Gastrocnemius medialis (tissue), 4 donors: ENCODE measurements at regions not wholly inside any gene's neighbourhood (a gene's known extent, or its start where the extent isn't known, plus 50 kb on each side); places are given as distances from the start of the nearest gene placed in this dataset.

ENCODE experiments used
- ATAC-seq, 2 donors: fragments of 150-250 bp; one replicate each; pipeline ENCODE4 v1.9.1; 2016
- DNase-seq, 2 donors: peaks; one replicate each; pipeline ENCODE4 v3.0.0-alpha.2; 2019
- H3K27ac ChIP-seq, 4 donors: fragments of 200-600 bp; sonication (generic); 1 replicate in 1 of 4; 2 replicates in 3 of 4; pipeline ENCODE4 v1.5.1; 2016 to 2018; ENCODE audit warnings: mild to moderate bottlenecking in 2 of 4, moderate library complexity in 1 of 4
- H3K27me3 ChIP-seq, 3 donors: fragments of 200-600 bp; sonication (generic) in 2 of 3; 1 replicate in 1 of 3; 2 replicates in 2 of 3; pipeline versions ENCODE4 v1.5.1 to v1.6.0; 2016 to 2019; ENCODE audit warnings: mild to moderate bottlenecking in 1 of 3, moderate library complexity in 1 of 3
- H3K36me3 ChIP-seq, 2 donors: fragments of 200-600 bp; sonication (generic) in 1 of 2; one replicate each; pipeline ENCODE4 v1.5.1; 2017 to 2018
- H3K4me1 ChIP-seq, 2 donors: fragments of 200-600 bp; sonication (generic) in 1 of 2; one replicate each; pipeline ENCODE4 v1.5.1; 2016 to 2017; ENCODE audit warnings: mild to moderate bottlenecking in 2 of 2
- H3K4me3 ChIP-seq, 4 donors: fragments of 200-600 bp; sonication (generic) in 3 of 4; 1 replicate in 1 of 4; 2 replicates in 3 of 4; pipeline ENCODE4 v1.5.1; 2016 to 2019; ENCODE audit warnings: mild to moderate bottlenecking in 2 of 4
- H3K9me3 ChIP-seq, 3 donors: fragments of 200-600 bp; sonication (generic) in 2 of 3; 1 replicate in 1 of 3; 2 replicates in 2 of 3; pipeline ENCODE4 v1.5.1; 2016 to 2019
- CTCF ChIP-seq, 5 experiments: fragments of 450-650 bp in 3 of 5; fragments of 200-600 bp in 2 of 5; sonication (generic) in 2 of 5; IDR thresholded peaks in 4 of 5; conservative IDR thresholded peaks in 1 of 5; 1 replicate in 4 of 5; 2 replicates in 1 of 5; pipeline ENCODE4 v1.5.1; 2016 to 2019; ENCODE audit warnings: antibody characterized with exemption in 5 of 5, mild to moderate bottlenecking in 3 of 5, moderate library complexity in 3 of 5
- POLR2A ChIP-seq, 2 donors: fragments of 450-650 bp; IDR thresholded peaks; one replicate each; pipeline ENCODE4 v1.6.1; 2017; ENCODE audit warnings: antibody characterized with exemption in 2 of 2, mild to moderate bottlenecking in 2 of 2, moderate library complexity in 2 of 2
- in situ Hi-C, 4 donors: fragments of 200-750 bp; cut with MboI; loops; one replicate each; pipeline versions ENCODE4 v1.15.0 to v1.8.0; 2017; ENCODE audit warnings: low sequenced_read_pairs in 4 of 4
- intact Hi-C: fragments of 100-400 bp; cut with DNase I; formaldehyde crosslinking; loops from one replicate; pipeline ENCODE4 v1.15.1; 2023; ENCODE audit warnings: low total_unique reads

GRCh38 chr18:60499675-60500074 is 127.1 kb upstream of the MC4R start:
- in situ Hi-C loops, result no loop called here
- no peak overlapping the region for H3K4me3 ChIP-seq
- intact Hi-C loops, result no loop called here

GRCh38 chr18:60500960-60501359 is 128.4 kb upstream of the MC4R start:
- DNase-seq (no peak), ATAC-seq (no peak)
- no peaks in the 10 kb centered on the region for H3K9me3 ChIP-seq
- intact Hi-C loops, result no loop called here
- no peaks in the 10 kb centered on the region for H3K27me3 ChIP-seq
- no peak overlapping the region for H3K4me3 ChIP-seq
- no peak overlapping the region for H3K27ac ChIP-seq
- H3K4me1 ChIP-seq, result no peaks in the 10 kb centered on the region
- H3K36me3 ChIP-seq, result no peaks in the 10 kb centered on the region
- TF ChIP-seq CTCF (IDR thresholded peaks at IDR 0.05 in 4 of 5, conservative IDR thresholded peaks at IDR 0.05 in 1 of 5), result no peak
- TF ChIP-seq POLR2A (IDR thresholded peaks at IDR 0.05), result no peak
- in situ Hi-C loops, result no loop called here

More at GRCh38 chr18:60499675-60500074, 127.1 kb upstream of the MC4R start:
- Histone ChIP-seq H3K27ac (no peak overlapping the region), H3K27me3 (no peaks in the 10 kb centered on the region), H3K9me3 (no peaks in the 10 kb centered on the region), H3K36me3 (no peaks in the 10 kb centered on the region), H3K4me1 (no peaks in the 10 kb centered on the region)
- no peak for DNase-seq
- no peak for ATAC-seq
- TF ChIP-seq POLR2A (IDR thresholded peaks at IDR 0.05) (no peak), CTCF (IDR thresholded peaks at IDR 0.05 in 4 of 5, conservative IDR thresholded peaks at IDR 0.05 in 1 of 5) (no peak)

- Histone ChIP-seq H3K9me3 (no peaks in the 10 kb centered on the region), H3K4me3 (no peak overlapping the region), H3K27me3 (no peaks in the 10 kb centered on the region), H3K36me3 (no peaks in the 10 kb centered on the region), H3K27ac (no peak overlapping the region), H3K4me1 (no peaks in the 10 kb centered on the region)
- TF ChIP-seq POLR2A (IDR thresholded peaks at IDR 0.05) (no peak), CTCF (IDR thresholded peaks at IDR 0.05 in 4 of 5, conservative IDR thresholded peaks at IDR 0.05 in 1 of 5) (no peak)
- no peak for DNase-seq
- intact Hi-C loops (no loop called here), in situ Hi-C loops (no loop called here)
- ATAC-seq, result no peak
Observed at GRCh38 chr18:60502591-60502990, 130.0 kb upstream of the MC4R start.

- Histone ChIP-seq H3K27ac (no peak overlapping the region), H3K27me3 (no peaks in the 10 kb centered on the region), H3K36me3 (no peaks in the 10 kb centered on the region), H3K4me1 (no peaks in the 10 kb centered on the region), H3K4me3 (no peak overlapping the region), H3K9me3 (no peaks in the 10 kb centered on the region)
- intact Hi-C loops (no loop called here), in situ Hi-C loops (no loop called here)
- DNase-seq (no peak), ATAC-seq (no peak)
- no peak for TF ChIP-seq POLR2A (IDR thresholded peaks at IDR 0.05)
- no peak for TF ChIP-seq CTCF (IDR thresholded peaks at IDR 0.05 in 4 of 5, conservative IDR thresholded peaks at IDR 0.05 in 1 of 5)
Observed at GRCh38 chr18:60503199-60503598, 130.6 kb upstream of the MC4R start.

GRCh38 chr18:60506190-60506589 is 133.6 kb upstream of the MC4R start:
- Histone ChIP-seq H3K4me3 (no peak overlapping the region), H3K27me3 (no peaks in the 10 kb centered on the region), H3K9me3 (no peaks in the 10 kb centered on the region), H3K36me3 (no peaks in the 10 kb centered on the region), H3K27ac (no peak overlapping the region), H3K4me1 (no peaks in the 10 kb centered on the region)
- in situ Hi-C loops, result no loop called here
- no peak for TF ChIP-seq CTCF (IDR thresholded peaks at IDR 0.05 in 4 of 5, conservative IDR thresholded peaks at IDR 0.05 in 1 of 5)
- TF ChIP-seq POLR2A (IDR thresholded peaks at IDR 0.05), result no peak
- DNase-seq (no peak), ATAC-seq (no peak)
- intact Hi-C loops, result no loop called here
